ENCODE measurements at regions not wholly inside any gene's neighbourhood (a gene's known extent, or its start where the extent isn't known, plus 50 kb on each side); places are given as distances from the start of the nearest gene placed in this dataset.

DNA sequence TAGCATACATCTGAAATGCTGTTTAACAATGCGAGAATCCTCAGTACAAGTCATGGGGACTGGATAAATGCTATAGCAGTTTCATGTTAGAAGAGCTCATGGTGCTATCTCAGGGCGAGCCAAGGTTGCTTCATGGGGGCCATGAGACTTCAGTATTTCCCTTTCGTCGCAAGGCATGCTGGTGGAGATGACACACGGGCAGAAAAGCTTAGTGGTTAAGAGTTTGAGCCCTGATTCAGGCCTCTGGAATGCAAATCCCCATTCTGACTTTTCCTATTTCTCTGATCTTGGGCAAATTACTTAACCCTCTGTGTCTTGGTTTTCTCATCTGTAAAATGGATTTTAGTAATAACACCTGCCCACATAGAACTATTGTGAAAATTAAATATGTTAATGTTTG, 57.4 kb upstream of the EPHA4 start:
- FAIRE-seq (peak; percentile 87), DNase-seq (ENCODE audit: low read depth, low spot score) (no peak)
- Histone ChIP-seq H3K27ac (ENCODE audit: control insufficient read depth, insufficient read depth, low read length) (no peak overlapping the region), H3K27me3 (ENCODE audit: control insufficient read depth, extremely low read depth, insufficient read depth, low read length) (no peaks in the 10 kb centered on the region), H3K9me1 (ENCODE audit: control insufficient read depth, extremely low read depth, insufficient read depth, low read length) (no peaks in the 10 kb centered on the region), H2AFZ (ENCODE audit: control insufficient read depth, low read length) (peak overlapping the region; percentile 48), H3K9ac (ENCODE audit: control insufficient read depth, extremely low read depth, insufficient read depth, low read length) (no peak overlapping the region), H3K4me3 (ENCODE audit: control insufficient read depth in 2 of 3, extremely low read depth in 1 of 3, insufficient read depth in 2 of 3, low read depth in 1 of 3, low read length in 3 of 3) (no peak overlapping the region), H3K4me2 (ENCODE audit: control insufficient read depth, extremely low read depth, insufficient read depth, low read depth, low read length) (no peak overlapping the region), H3K4me1 (ENCODE audit: control insufficient read depth, extremely low read depth, insufficient read depth, low read length) (peaks cover 9% of the 10 kb centered on the region), H3K36me3 (ENCODE audit: control insufficient read depth in 2 of 2, extremely low read depth in 1 of 2, insufficient read depth in 2 of 2, low read length in 2 of 2) (no peaks in the 10 kb centered on the region), H3K79me2 (ENCODE audit: control insufficient read depth, insufficient read depth, low read length) (no peaks in the 10 kb centered on the region), H4K20me1 (ENCODE audit: control insufficient read depth, extremely low read depth, insufficient read depth, low read length) (no peaks in the 10 kb centered on the region), H3K9me3 (ENCODE audit: control insufficient read depth, low read depth, low read length) (no peaks in the 10 kb centered on the region)
- TF ChIP-seq, protein P1, sequence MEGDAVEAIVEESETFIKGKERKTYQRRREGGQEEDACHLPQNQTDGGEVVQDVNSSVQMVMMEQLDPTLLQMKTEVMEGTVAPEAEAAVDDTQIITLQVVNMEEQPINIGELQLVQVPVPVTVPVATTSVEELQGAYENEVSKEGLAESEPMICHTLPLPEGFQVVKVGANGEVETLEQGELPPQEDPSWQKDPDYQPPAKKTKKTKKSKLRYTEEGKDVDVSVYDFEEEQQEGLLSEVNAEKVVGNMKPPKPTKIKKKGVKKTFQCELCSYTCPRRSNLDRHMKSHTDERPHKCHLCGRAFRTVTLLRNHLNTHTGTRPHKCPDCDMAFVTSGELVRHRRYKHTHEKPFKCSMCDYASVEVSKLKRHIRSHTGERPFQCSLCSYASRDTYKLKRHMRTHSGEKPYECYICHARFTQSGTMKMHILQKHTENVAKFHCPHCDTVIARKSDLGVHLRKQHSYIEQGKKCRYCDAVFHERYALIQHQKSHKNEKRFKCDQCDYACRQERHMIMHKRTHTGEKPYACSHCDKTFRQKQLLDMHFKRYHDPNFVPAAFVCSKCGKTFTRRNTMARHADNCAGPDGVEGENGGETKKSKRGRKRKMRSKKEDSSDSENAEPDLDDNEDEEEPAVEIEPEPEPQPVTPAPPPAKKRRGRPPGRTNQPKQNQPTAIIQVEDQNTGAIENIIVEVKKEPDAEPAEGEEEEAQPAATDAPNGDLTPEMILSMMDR (optimal IDR thresholded peaks at IDR 0.05 in 1 of 3, IDR thresholded peaks at IDR 0.05 in 1 of 3, conservative IDR thresholded peaks at IDR 0.05 in 1 of 3; ENCODE audit: extremely low read depth in 1 of 3, insufficient read depth in 2 of 3, low read length in 3 of 3) = no peak
- no peak for TF ChIP-seq EZH2 (IDR thresholded peaks at IDR 0.05; ENCODE audit: low read length)
- dilution Hi-C loops (cut with MboI; ENCODE audit: extremely low pct_ligation_motif_present, low sequenced_read_pairs) = no loop called here

GRCh38 chr2:221624475-221624874, 52.4 kb upstream of the EPHA4 start:
- Histone ChIP-seq H3K4me3 (ENCODE audit: control insufficient read depth in 2 of 3, extremely low read depth in 1 of 3, insufficient read depth in 2 of 3, low read depth in 1 of 3, low read length in 3 of 3) (no peak overlapping the region), H3K4me1 (ENCODE audit: control insufficient read depth, extremely low read depth, insufficient read depth, low read length) (peaks cover 3% of the 10 kb centered on the region), H4K20me1 (ENCODE audit: control insufficient read depth, extremely low read depth, insufficient read depth, low read length) (no peaks in the 10 kb centered on the region), H3K9ac (ENCODE audit: control insufficient read depth, extremely low read depth, insufficient read depth, low read length) (no peak overlapping the region), H3K36me3 (ENCODE audit: control insufficient read depth in 2 of 2, extremely low read depth in 1 of 2, insufficient read depth in 2 of 2, low read length in 2 of 2) (no peaks in the 10 kb centered on the region), H3K27ac (ENCODE audit: control insufficient read depth, insufficient read depth, low read length) (no peak overlapping the region), H3K4me2 (ENCODE audit: control insufficient read depth, extremely low read depth, insufficient read depth, low read depth, low read length) (no peak overlapping the region), H3K27me3 (ENCODE audit: control insufficient read depth, extremely low read depth, insufficient read depth, low read length) (no peaks in the 10 kb centered on the region), H3K9me1 (ENCODE audit: control insufficient read depth, extremely low read depth, insufficient read depth, low read length) (no peaks in the 10 kb centered on the region), H3K79me2 (ENCODE audit: control insufficient read depth, insufficient read depth, low read length) (no peaks in the 10 kb centered on the region), H2AFZ (ENCODE audit: control insufficient read depth, low read length) (no peak overlapping the region), H3K9me3 (ENCODE audit: control insufficient read depth, low read depth, low read length) (no peaks in the 10 kb centered on the region)
- no peak for FAIRE-seq
- dilution Hi-C loops (cut with MboI; ENCODE audit: extremely low pct_ligation_motif_present, low sequenced_read_pairs) = no loop called here
- TF ChIP-seq, protein P1 (optimal IDR thresholded peaks at IDR 0.05 in 1 of 3, IDR thresholded peaks at IDR 0.05 in 1 of 3, conservative IDR thresholded peaks at IDR 0.05 in 1 of 3; ENCODE audit: extremely low read depth in 1 of 3, insufficient read depth in 2 of 3, low read length in 3 of 3) = no peak
- no peak for TF ChIP-seq EZH2 (IDR thresholded peaks at IDR 0.05; ENCODE audit: low read length)
- DNase-seq (ENCODE audit: low read depth, low spot score) = no peak

All from keratinocyte (primary cell).